ENCODE measurements at regions not wholly inside any gene's neighbourhood (a gene's known extent, or its start where the extent isn't known, plus 50 kb on each side); places are given as distances from the start of the nearest gene placed in this dataset.

GRCh38 chr6:76982476-76983199 is 480.7 kb downstream of the HTR1B start:
- no peak for TF ChIP-seq CTCF (IDR thresholded peaks at IDR 0.05)
- no peak for TF ChIP-seq POLR2A (IDR thresholded peaks at IDR 0.05)
